HCT116 (cell line): ENCODE measurements at regions not wholly inside any gene's neighbourhood (a gene's known extent, or its start where the extent isn't known, plus 50 kb on each side); places are given as distances from the start of the nearest gene placed in this dataset.
"Not testable (repeated sequence)": the region's sequence is repeated elsewhere in the genome, so short reads cannot be mapped to it uniquely, and the experiment has no call there.

Experiments used
- ATAC-seq: fragments of 200-7000 bp; cut with Tn5 transposase; 2 replicates; pipeline ENCODE4 v1.9.1; 2020; ENCODE audit warnings: mild to moderate bottlenecking, moderate library complexity
- BruUV-seq: library from RNA; stranded (reverse); fragments of 400-500 nt; replicated peaks from 2 replicates; lab custom pipeline; 2021; lab: Mats Ljungman, UMichigan
- CTCF ChIA-PET: fragments of 300-600 bp; sonication (Branson Sonifier 250); formaldehyde crosslinking; loops from one replicate; lab custom pipeline; 2021; ENCODE audit warnings: antibody characterized with exemption; lab: Charles Lee
- POLR2A ChIA-PET: fragments of 300-600, 350-600 bp; sonication (Branson Sonifier 250); formaldehyde crosslinking; loops from one replicate; lab custom pipeline; 2021; ENCODE audit warnings: antibody characterized with exemption; lab: Charles Lee
- RAD21 ChIA-PET, 2 experiments: fragments of 300-600 bp; sonication (Branson Sonifier 250); formaldehyde crosslinking; loops; one replicate each; lab custom pipeline; 2023; ENCODE audit warnings: low total read pairs in 2 of 2; ENCODE audit not compliant: uncharacterized antibody in 2 of 2, unreplicated experiment in 2 of 2, low non-redundant PET in 1 of 2; lab: Charles Lee
- DNase-seq: peaks from one replicate; pipeline ENCODE4 v3.0.0-alpha.2; 2010; ENCODE audit warnings: low read depth, low spot score
- H2AFZ ChIP-seq: fragments of 200-600 bp; shearing (Covaris generic), sonication (generic); 2 replicates; pipeline ENCODE4 v1.6.1; 2017; ENCODE audit warnings: low read depth, mixed run types, mixed read lengths, antibody characterized with exemption, low read length; ENCODE audit not compliant: poor library complexity, severe bottlenecking
- H3K27ac ChIP-seq: 2 replicates; pipeline ENCODE4 v1.5.1; 2012; ENCODE audit warnings: low read depth, low read length
- H3K27me3 ChIP-seq: fragments of 200-600 bp; sonication (generic); 2 replicates; pipeline ENCODE4 v1.6.1; 2016; ENCODE audit warnings: mixed run types, low read length, mixed read lengths; ENCODE audit not compliant: insufficient read depth
- H3K36me3 ChIP-seq, 2 experiments: fragments of 200-500 bp in 1 of 2; fragments of 200-600 bp in 1 of 2; sonication (Bioruptor generic) in 1 of 2; sonication (generic) in 1 of 2; 2 replicates each; pipeline versions ENCODE4 v1.5.1 to v1.6.1; 2014 to 2016; ENCODE audit warnings: low read length in 2 of 2, inconsistent platforms in 1 of 2, mixed read lengths in 1 of 2, mixed run types in 1 of 2; ENCODE audit not compliant: insufficient read depth in 2 of 2, control insufficient read depth in 1 of 2
- H3K4me1 ChIP-seq, 2 experiments: fragments of 200-600 bp in 1 of 2; sonication (generic) in 1 of 2; 2 replicates each; pipeline versions ENCODE4 v1.5.1 to v1.6.1; 2012 to 2017; ENCODE audit warnings: low read length in 2 of 2, inconsistent platforms in 1 of 2, mild to moderate bottlenecking in 1 of 2, mixed read lengths in 1 of 2, mixed run types in 1 of 2, moderate library complexity in 1 of 2; ENCODE audit not compliant: insufficient read depth in 2 of 2, control insufficient read depth in 1 of 2
- H3K4me2 ChIP-seq: fragments of 200-600 bp; sonication (generic); 2 replicates; pipeline ENCODE4 v1.6.1; 2017; ENCODE audit warnings: mixed run types, low read length, mixed read lengths
- H3K4me3 ChIP-seq, 2 experiments: fragments of 200-600 bp in 1 of 2; sonication (generic) in 1 of 2; replicated peaks in 1 of 2; 2 replicates each; pipeline ENCODE4 v1.5.1; 2011 to 2016; ENCODE audit warnings: low read length in 2 of 2, control low read depth in 1 of 2, low read depth in 1 of 2, mild to moderate bottlenecking in 1 of 2, mixed read lengths in 1 of 2, mixed run types in 1 of 2
- H3K79me2 ChIP-seq: fragments of 200-600 bp; sonication (generic); 2 replicates; pipeline ENCODE4 v1.6.1; 2017; ENCODE audit warnings: mild to moderate bottlenecking, mixed run types, low read length, moderate library complexity, mixed read lengths; ENCODE audit not compliant: insufficient read depth
- H3K9ac ChIP-seq: fragments of 200-600 bp; sonication (generic); 2 replicates; pipeline ENCODE4 v1.6.1; 2016; ENCODE audit warnings: low read length, mixed read lengths
- H3K9me2 ChIP-seq: fragments of 200-600 bp; sonication (generic), shearing (Covaris generic); 2 replicates; pipeline ENCODE4 v1.6.1; 2017; ENCODE audit warnings: mixed run types, mild to moderate bottlenecking, moderate library complexity; ENCODE audit not compliant: insufficient read depth
- H3K9me3 ChIP-seq, 2 experiments: fragments of 200-500 bp in 1 of 2; fragments of 200-600 bp in 1 of 2; sonication (Bioruptor generic) in 1 of 2; sonication (generic) in 1 of 2; 2 replicates each; pipeline ENCODE4 v1.6.1; 2014 to 2017; ENCODE audit warnings: low read length in 2 of 2, mixed read lengths in 2 of 2, inconsistent platforms in 1 of 2, low read depth in 1 of 2, mild to moderate bottlenecking in 1 of 2, mixed run types in 1 of 2, moderate library complexity in 1 of 2; ENCODE audit not compliant: control insufficient read depth in 1 of 2, insufficient read depth in 1 of 2
- H4K20me1 ChIP-seq: fragments of 200-600 bp; sonication (generic), shearing (Covaris generic); 2 replicates; pipeline ENCODE4 v1.6.1; 2017; ENCODE audit warnings: mixed run types, mild to moderate bottlenecking, moderate library complexity; ENCODE audit not compliant: insufficient read depth
- FOSL1 ChIP-seq: IDR thresholded peaks from 2 replicates; pipeline ENCODE4 v1.6.1; 2012; ENCODE audit warnings: low read depth
- JUND ChIP-seq: IDR thresholded peaks from 2 replicates; pipeline ENCODE4 v1.6.1; 2012
- POLR2A ChIP-seq: IDR thresholded peaks from 2 replicates; pipeline ENCODE4 v1.7.0; 2011; ENCODE audit warnings: borderline replicate concordance; ENCODE audit not compliant: insufficient read depth, insufficient read length; ENCODE audit errors: extremely low read depth
- SIN3A ChIP-seq: IDR thresholded peaks from 2 replicates; pipeline ENCODE4 v1.6.1; 2012; ENCODE audit warnings: low read depth
- TCF7L2 ChIP-seq: IDR thresholded peaks from 2 replicates; pipeline ENCODE4 v1.7.0; 2011; ENCODE audit warnings: borderline replicate concordance, inconsistent platforms; ENCODE audit not compliant: insufficient read depth, insufficient read length; ENCODE audit errors: extremely low read depth
- YY1 ChIP-seq: IDR thresholded peaks from 2 replicates; pipeline ENCODE4 v1.6.1; 2011; ENCODE audit warnings: low read length, low read depth, moderate library complexity, mild to moderate bottlenecking; ENCODE audit not compliant: insufficient replicate concordance; ENCODE audit errors: extremely low read depth
- intact Hi-C: fragments of 100-400 bp; cut with micrococcal nuclease; formaldehyde crosslinking; loops from 2 replicates; pipeline ENCODE4 v1.10.0; 2022
- TF ChIP-seq, protein P1 (sequence below): IDR thresholded peaks from 2 replicates; pipeline ENCODE4 v1.6.1; 2012
- TF ChIP-seq, protein P2 (sequence below): IDR thresholded peaks from 2 replicates; pipeline ENCODE4 v1.6.1; 2011; ENCODE audit warnings: mild to moderate bottlenecking, low read length, moderate library complexity; ENCODE audit not compliant: insufficient replicate concordance; ENCODE audit errors: extremely low read depth

DNA sequence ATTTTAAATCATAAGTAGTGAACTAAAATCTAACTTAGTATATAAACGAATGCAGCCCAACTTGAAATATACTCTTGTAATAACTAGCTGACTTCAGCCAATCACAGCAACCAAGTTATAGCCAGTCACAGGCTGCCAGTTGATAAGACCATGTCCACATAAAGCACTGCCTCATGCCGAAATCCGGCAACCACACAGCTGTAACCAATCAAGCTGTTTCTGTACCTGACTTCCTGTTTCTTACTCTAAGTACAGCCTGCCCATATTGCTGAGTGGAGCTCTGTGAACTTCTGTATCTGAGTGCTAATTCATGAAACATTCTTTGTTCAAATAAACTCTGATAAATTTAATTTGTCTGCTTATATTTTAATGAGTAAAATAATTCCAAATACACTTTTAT is 805.3 kb upstream of the EPHA5 start:
- Histone ChIP-seq H3K9me3 (peaks cover 8 to 11% of the 10 kb centered on the region in 2 experiments; a peak in 3 of 4 replicates), H2AFZ (no peak overlapping the region), H3K9ac (no peak overlapping the region), H3K9me2 (no peaks in the 10 kb centered on the region), H3K79me2 (no peaks in the 10 kb centered on the region), H3K27ac (no peak overlapping the region), H3K4me1 (no peaks in the 10 kb centered on the region), H3K36me3 (no peaks in the 10 kb centered on the region), H4K20me1 (no peaks in the 10 kb centered on the region), H3K27me3 (no peaks in the 10 kb centered on the region), H3K4me2 (no peak overlapping the region), H3K4me3 (no peak overlapping the region)
- DNase-seq (no peak), ATAC-seq (no peak)
- intact Hi-C loops, result no loop called here
- no TSS peak for BruUV-seq
- ChIA-PET RAD21 (no interaction called here), CTCF (no interaction called here), POLR2A (no interaction called here)
- TF ChIP-seq TCF7L2 (no peak), POLR2A (no peak)
- TF ChIP-seq, protein P1, sequence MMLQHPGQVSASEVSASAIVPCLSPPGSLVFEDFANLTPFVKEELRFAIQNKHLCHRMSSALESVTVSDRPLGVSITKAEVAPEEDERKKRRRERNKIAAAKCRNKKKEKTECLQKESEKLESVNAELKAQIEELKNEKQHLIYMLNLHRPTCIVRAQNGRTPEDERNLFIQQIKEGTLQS, result no peak

DNA sequence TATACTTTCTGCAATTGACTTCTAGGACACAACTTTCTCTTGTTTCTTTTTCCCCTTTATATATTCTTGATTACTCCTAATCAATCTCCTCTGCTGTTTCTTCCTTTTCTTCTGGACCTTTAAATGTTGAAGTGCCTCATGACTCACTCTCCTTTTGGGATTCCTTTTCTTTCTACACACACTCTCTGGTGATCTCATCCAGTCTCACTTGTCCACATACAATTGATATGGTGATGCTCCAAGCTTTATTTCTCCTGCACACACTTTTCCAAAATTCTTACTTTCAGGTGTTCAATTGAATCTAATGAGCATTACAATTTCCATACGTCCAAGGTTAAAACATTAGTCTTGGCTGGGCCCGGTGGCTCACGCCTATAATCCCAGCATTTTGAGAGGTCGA is 794.8 kb upstream of the EPHA5 start:
- CTCF ChIA-PET, result no interaction called here
- H4K20me1 ChIP-seq, result no peaks in the 10 kb centered on the region
- no peaks in the 10 kb centered on the region for H3K27me3 ChIP-seq
- intact Hi-C loops, result no loop called here
- no peak for TF ChIP-seq FOSL1
- TF ChIP-seq SIN3A, result no peak
- TF ChIP-seq, protein P2, sequence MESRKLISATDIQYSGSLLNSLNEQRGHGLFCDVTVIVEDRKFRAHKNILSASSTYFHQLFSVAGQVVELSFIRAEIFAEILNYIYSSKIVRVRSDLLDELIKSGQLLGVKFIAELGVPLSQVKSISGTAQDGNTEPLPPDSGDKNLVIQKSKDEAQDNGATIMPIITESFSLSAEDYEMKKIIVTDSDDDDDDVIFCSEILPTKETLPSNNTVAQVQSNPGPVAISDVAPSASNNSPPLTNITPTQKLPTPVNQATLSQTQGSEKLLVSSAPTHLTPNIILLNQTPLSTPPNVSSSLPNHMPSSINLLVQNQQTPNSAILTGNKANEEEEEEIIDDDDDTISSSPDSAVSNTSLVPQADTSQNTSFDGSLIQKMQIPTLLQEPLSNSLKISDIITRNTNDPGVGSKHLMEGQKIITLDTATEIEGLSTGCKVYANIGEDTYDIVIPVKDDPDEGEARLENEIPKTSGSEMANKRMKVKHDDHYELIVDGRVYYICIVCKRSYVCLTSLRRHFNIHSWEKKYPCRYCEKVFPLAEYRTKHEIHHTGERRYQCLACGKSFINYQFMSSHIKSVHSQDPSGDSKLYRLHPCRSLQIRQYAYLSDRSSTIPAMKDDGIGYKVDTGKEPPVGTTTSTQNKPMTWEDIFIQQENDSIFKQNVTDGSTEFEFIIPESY, result no peak
- TF ChIP-seq JUND, result no peak
- no peak for TF ChIP-seq YY1
- TF ChIP-seq, all 23 proteins: peak for 0
- Histone ChIP-seq H3K9me2 (no peaks in the 10 kb centered on the region), H3K4me1 (no peaks in the 10 kb centered on the region), H3K27ac (no peak overlapping the region), H3K4me2 (no peak overlapping the region), H3K9ac (no peak overlapping the region), H3K36me3 (no peaks in the 10 kb centered on the region), H3K4me3 (no peak overlapping the region), H3K79me2 (no peaks in the 10 kb centered on the region), H2AFZ (no peak overlapping the region), H3K9me3 (no peaks in the 10 kb centered on the region; a peak in 1 of 4 replicates)
- ChIA-PET POLR2A (no interaction called here), RAD21 (no interaction called here)
- ATAC-seq, result no peak
- DNase-seq, result no peak
- BruUV-seq, result no TSS peak

DNA sequence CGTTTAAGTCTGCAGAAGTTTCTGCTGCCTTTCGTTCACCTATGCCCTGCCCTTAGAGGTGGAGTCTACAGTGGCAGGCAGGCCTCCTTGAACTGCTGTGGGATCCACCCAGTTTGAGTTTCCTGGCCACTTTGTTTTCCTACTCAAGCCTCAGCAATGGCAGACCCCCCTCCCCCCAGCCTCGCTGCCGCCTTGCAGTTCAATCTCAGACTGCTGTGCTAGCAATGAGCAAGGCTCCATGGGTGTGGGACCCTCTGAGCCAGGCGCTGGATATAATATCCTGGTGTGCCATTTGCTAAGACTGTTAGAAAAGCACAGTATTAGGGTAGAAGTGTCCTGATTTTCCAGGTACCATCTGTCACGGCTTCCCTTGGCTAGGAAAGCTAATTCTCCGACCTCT is 792.6 kb upstream of the EPHA5 start:
- not testable (repeated sequence) for H3K27ac ChIP-seq

More for the DNA sequence above, 792.6 kb upstream of the EPHA5 start:
- intact Hi-C loops, H3K79me2 ChIP-seq, POLR2A ChIA-PET, H3K9me3 ChIP-seq, BruUV-seq, H3K4me2 ChIP-seq, H3K9ac ChIP-seq, H3K4me3 ChIP-seq, CTCF ChIA-PET, H3K36me3 ChIP-seq, RAD21 ChIA-PET, H4K20me1 ChIP-seq, H3K9me2 ChIP-seq, H3K27me3 ChIP-seq, H2AFZ ChIP-seq, ATAC-seq, H3K4me1 ChIP-seq, DNase-seq: not testable (repeated sequence)
